ENCODE measurements at regions not wholly inside any gene's neighbourhood (a gene's known extent, or its start where the extent isn't known, plus 50 kb on each side); places are given as distances from the start of the nearest gene placed in this dataset.
"Not testable (repeated sequence)": the region's sequence is repeated elsewhere in the genome, so short reads cannot be mapped to it uniquely, and the experiment has no call there.

- Histone ChIP-seq H3K9me3 (ENCODE audit: low read depth, low read length) (no peaks in the 10 kb centered on the region), H2AFZ (ENCODE audit: low read length) (no peak overlapping the region), H3K27ac (ENCODE audit: low read depth, low read length) (no peak overlapping the region), H3K79me2 (ENCODE audit: insufficient read depth, low read length) (no peaks in the 10 kb centered on the region), H3K4me1 (ENCODE audit: insufficient read depth, low read length) (no peaks in the 10 kb centered on the region), H3K36me3 (ENCODE audit: insufficient read depth, low read length) (no peaks in the 10 kb centered on the region), H3K4me2 (ENCODE audit: insufficient read depth, low read length) (no peak overlapping the region), H3K4me3 (ENCODE audit: insufficient read depth, low read length) (no peak overlapping the region), H4K20me1 (ENCODE audit: insufficient read depth, low read length) (no peaks in the 10 kb centered on the region), H3K27me3 (ENCODE audit: insufficient read depth, low read length) (no peaks in the 10 kb centered on the region)
- no peak for TF ChIP-seq CTCF (IDR thresholded peaks at IDR 0.05; ENCODE audit: extremely low read depth, low read depth, low read length)
- no peak for DNase-seq (ENCODE audit: insufficient read length, low spot score, missing footprints)
Observed at GRCh38 chrX:42832764-42833549, 55.0 kb upstream of the PPP1R2C start.

GRCh38 chrX:42833550-42833940 lies 55.6 kb upstream of the PPP1R2C start:
- not testable (repeated sequence) for H2AFZ ChIP-seq (ENCODE audit: low read length); H3K4me3 ChIP-seq (ENCODE audit: insufficient read depth, low read length); H3K36me3 ChIP-seq (ENCODE audit: insufficient read depth, low read length); H3K4me1 ChIP-seq (ENCODE audit: insufficient read depth, low read length); DNase-seq (ENCODE audit: insufficient read length, low spot score, missing footprints); H3K4me2 ChIP-seq (ENCODE audit: insufficient read depth, low read length); H3K27me3 ChIP-seq (ENCODE audit: insufficient read depth, low read length); H3K9me3 ChIP-seq (ENCODE audit: low read depth, low read length); H4K20me1 ChIP-seq (ENCODE audit: insufficient read depth, low read length); H3K79me2 ChIP-seq (ENCODE audit: insufficient read depth, low read length); H3K27ac ChIP-seq (ENCODE audit: low read depth, low read length)

GRCh38 chrX:42837101-42837726 lies 59.3 kb upstream of the PPP1R2C start:
- TF ChIP-seq CTCF (IDR thresholded peaks at IDR 0.05; ENCODE audit: extremely low read depth, low read depth, low read length) = no peak
- Histone ChIP-seq H3K4me3 (ENCODE audit: insufficient read depth, low read length) (no peak overlapping the region), H2AFZ (ENCODE audit: low read length) (no peak overlapping the region), H3K27ac (ENCODE audit: low read depth, low read length) (no peak overlapping the region), H4K20me1 (ENCODE audit: insufficient read depth, low read length) (no peaks in the 10 kb centered on the region), H3K4me1 (ENCODE audit: insufficient read depth, low read length) (no peaks in the 10 kb centered on the region), H3K36me3 (ENCODE audit: insufficient read depth, low read length) (no peaks in the 10 kb centered on the region), H3K9me3 (ENCODE audit: low read depth, low read length) (no peaks in the 10 kb centered on the region), H3K4me2 (ENCODE audit: insufficient read depth, low read length) (no peak overlapping the region), H3K27me3 (ENCODE audit: insufficient read depth, low read length) (no peaks in the 10 kb centered on the region), H3K79me2 (ENCODE audit: insufficient read depth, low read length) (no peaks in the 10 kb centered on the region)
- DNase-seq (ENCODE audit: insufficient read length, low spot score, missing footprints) = no peak

- DNase-seq (ENCODE audit: insufficient read length, low spot score, missing footprints) = no peak
- Histone ChIP-seq H3K27ac (ENCODE audit: low read depth, low read length) (no peak overlapping the region), H3K9me3 (ENCODE audit: low read depth, low read length) (no peaks in the 10 kb centered on the region), H3K36me3 (ENCODE audit: insufficient read depth, low read length) (no peaks in the 10 kb centered on the region), H3K27me3 (ENCODE audit: insufficient read depth, low read length) (no peaks in the 10 kb centered on the region), H2AFZ (ENCODE audit: low read length) (no peak overlapping the region), H3K4me3 (ENCODE audit: insufficient read depth, low read length) (no peak overlapping the region), H4K20me1 (ENCODE audit: insufficient read depth, low read length) (no peaks in the 10 kb centered on the region), H3K4me1 (ENCODE audit: insufficient read depth, low read length) (no peaks in the 10 kb centered on the region), H3K4me2 (ENCODE audit: insufficient read depth, low read length) (no peak overlapping the region), H3K79me2 (ENCODE audit: insufficient read depth, low read length) (no peaks in the 10 kb centered on the region)
- TF ChIP-seq CTCF (IDR thresholded peaks at IDR 0.05; ENCODE audit: extremely low read depth, low read depth, low read length) = no peak
Observed at GRCh38 chrX:42837747-42838146, 59.8 kb upstream of the PPP1R2C start.

Data from osteoblast (primary cell).